ENCODE measurements at regions not wholly inside any gene's neighbourhood (a gene's known extent, or its start where the extent isn't known, plus 50 kb on each side); places are given as distances from the start of the nearest gene placed in this dataset.

DNA sequence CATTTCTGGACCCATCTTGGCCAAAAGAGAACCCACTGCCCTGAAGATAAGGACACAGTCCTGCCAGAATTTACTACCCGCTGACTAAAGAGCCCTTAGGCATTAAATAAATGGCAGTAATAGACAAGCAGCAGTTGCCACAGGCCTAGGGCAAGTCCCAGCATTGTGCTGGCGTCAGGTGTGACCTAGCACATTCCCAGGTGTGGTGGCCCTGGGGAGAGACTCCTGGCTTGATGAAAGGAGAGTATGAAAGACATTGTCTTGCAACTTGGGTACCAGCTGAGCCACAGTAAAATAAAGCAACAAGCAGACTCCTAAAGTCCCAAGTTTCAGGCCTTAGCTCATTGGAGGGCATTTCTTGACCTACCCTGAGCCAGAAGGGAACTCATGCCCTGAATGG, 715.7 kb upstream of the SORCS1 start:
- H3K4me3 ChIP-seq (ENCODE audit: low read length): no peak overlapping the region
- H3K27me3 ChIP-seq (ENCODE audit: insufficient read depth, low read length): no peaks in the 10 kb centered on the region
- no peak overlapping the region for H2AFZ ChIP-seq (ENCODE audit: low read depth, low read length)
- H3K9me3 ChIP-seq (ENCODE audit: low read length): no peaks in the 10 kb centered on the region
- no peaks in the 10 kb centered on the region for H3K36me3 ChIP-seq (ENCODE audit: insufficient read depth, low read length)
- H3K4me1 ChIP-seq (ENCODE audit: insufficient read depth, low read length): no peaks in the 10 kb centered on the region

GRCh38 chr10:107873007-107873406, 708.5 kb upstream of the SORCS1 start:
- H3K36me3 ChIP-seq (ENCODE audit: insufficient read depth, low read length): no peaks in the 10 kb centered on the region
- no peak overlapping the region for H3K4me3 ChIP-seq (ENCODE audit: low read length)
- no peaks in the 10 kb centered on the region for H3K27me3 ChIP-seq (ENCODE audit: insufficient read depth, low read length)
- H3K4me1 ChIP-seq (ENCODE audit: insufficient read depth, low read length): no peaks in the 10 kb centered on the region
- no peaks in the 10 kb centered on the region for H3K9me3 ChIP-seq (ENCODE audit: low read length)
- no peak overlapping the region for H2AFZ ChIP-seq (ENCODE audit: low read depth, low read length)

GRCh38 chr10:107865691-107866090, 701.2 kb upstream of the SORCS1 start:
- Histone ChIP-seq H3K4me1 (ENCODE audit: insufficient read depth, low read length) (no peaks in the 10 kb centered on the region), H3K36me3 (ENCODE audit: insufficient read depth, low read length) (no peaks in the 10 kb centered on the region), H2AFZ (ENCODE audit: low read depth, low read length) (no peak overlapping the region), H3K27me3 (ENCODE audit: insufficient read depth, low read length) (no peaks in the 10 kb centered on the region), H3K9me3 (ENCODE audit: low read length) (no peaks in the 10 kb centered on the region), H3K4me3 (ENCODE audit: low read length) (no peak overlapping the region)

DNA sequence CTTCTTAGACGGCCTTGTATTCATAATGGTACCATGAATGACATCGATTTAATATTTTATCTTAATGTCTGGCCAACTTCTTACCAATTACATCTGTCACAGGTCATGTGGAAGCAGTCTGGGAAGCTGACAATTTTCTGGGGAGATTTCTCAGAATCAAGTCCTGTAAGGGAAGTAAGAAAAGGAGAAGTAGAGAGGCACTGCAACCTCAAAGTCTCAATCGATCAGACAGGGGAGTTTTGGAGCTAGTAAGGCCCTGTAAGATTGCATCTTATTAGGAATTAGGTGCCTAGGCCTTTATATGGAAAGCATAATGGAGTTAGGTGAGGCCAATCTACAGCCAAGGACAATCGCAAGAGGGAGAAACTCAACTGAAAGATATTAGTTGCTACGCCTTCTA, 694.6 kb upstream of the SORCS1 start:
- no peaks in the 10 kb centered on the region for H3K9me3 ChIP-seq (ENCODE audit: low read length)
- no peaks in the 10 kb centered on the region for H3K4me1 ChIP-seq (ENCODE audit: insufficient read depth, low read length)
- no peaks in the 10 kb centered on the region for H3K27me3 ChIP-seq (ENCODE audit: insufficient read depth, low read length)
- H3K36me3 ChIP-seq (ENCODE audit: insufficient read depth, low read length): no peaks in the 10 kb centered on the region
- no peak overlapping the region for H2AFZ ChIP-seq (ENCODE audit: low read depth, low read length)
- H3K4me3 ChIP-seq (ENCODE audit: low read length): no peak overlapping the region

- no peaks in the 10 kb centered on the region for H3K27me3 ChIP-seq (ENCODE audit: insufficient read depth, low read length)
- no peak overlapping the region for H2AFZ ChIP-seq (ENCODE audit: low read depth, low read length)
- H3K9me3 ChIP-seq (ENCODE audit: low read length): no peaks in the 10 kb centered on the region
- no peak overlapping the region for H3K4me3 ChIP-seq (ENCODE audit: low read length)
- no peaks in the 10 kb centered on the region for H3K4me1 ChIP-seq (ENCODE audit: insufficient read depth, low read length)
- H3K36me3 ChIP-seq (ENCODE audit: insufficient read depth, low read length): no peaks in the 10 kb centered on the region
Observed at GRCh38 chr10:107856047-107856315, 691.5 kb upstream of the SORCS1 start.

DNA sequence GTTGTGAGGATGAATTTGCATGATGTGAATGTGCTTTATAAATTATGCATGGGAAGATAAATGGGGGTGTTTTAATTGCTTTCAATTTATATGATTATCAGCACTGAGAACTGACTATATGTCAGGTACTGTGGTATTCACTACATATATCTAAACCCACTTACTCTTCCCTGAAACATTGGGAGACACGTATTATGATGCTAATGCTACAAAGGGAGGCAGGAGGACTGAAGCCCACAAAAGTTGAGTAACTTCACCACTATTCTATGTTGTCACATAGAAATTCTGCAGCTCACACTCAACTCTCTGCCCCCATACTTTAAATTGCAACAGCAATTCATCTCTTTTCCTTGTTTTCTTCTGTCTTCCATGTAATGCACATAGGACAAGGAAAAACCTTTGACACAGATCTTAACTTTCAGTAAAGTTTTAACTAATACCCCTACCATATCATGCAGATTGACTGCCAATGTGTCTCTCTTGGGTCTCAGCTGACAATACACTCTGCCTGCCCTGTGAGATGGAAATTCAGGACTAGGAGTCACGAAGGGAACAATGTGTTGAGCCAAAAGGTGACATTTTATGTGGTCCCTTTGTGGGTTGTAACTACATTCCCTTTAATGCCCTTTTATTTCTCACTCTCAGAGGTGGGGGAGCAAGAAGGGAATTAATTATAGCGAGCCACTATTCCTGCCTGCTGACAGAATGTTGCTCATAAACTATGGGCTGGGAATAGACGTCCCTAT, 691.0 kb upstream of the SORCS1 start:
- no peaks in the 10 kb centered on the region for H3K36me3 ChIP-seq (ENCODE audit: insufficient read depth, low read length)
- H3K27me3 ChIP-seq (ENCODE audit: insufficient read depth, low read length): no peaks in the 10 kb centered on the region
- no peak overlapping the region for H3K4me3 ChIP-seq (ENCODE audit: low read length)
- H3K9me3 ChIP-seq (ENCODE audit: low read length): no peaks in the 10 kb centered on the region
- H3K4me1 ChIP-seq (ENCODE audit: insufficient read depth, low read length): no peaks in the 10 kb centered on the region
- no peak overlapping the region for H2AFZ ChIP-seq (ENCODE audit: low read depth, low read length)

DNA sequence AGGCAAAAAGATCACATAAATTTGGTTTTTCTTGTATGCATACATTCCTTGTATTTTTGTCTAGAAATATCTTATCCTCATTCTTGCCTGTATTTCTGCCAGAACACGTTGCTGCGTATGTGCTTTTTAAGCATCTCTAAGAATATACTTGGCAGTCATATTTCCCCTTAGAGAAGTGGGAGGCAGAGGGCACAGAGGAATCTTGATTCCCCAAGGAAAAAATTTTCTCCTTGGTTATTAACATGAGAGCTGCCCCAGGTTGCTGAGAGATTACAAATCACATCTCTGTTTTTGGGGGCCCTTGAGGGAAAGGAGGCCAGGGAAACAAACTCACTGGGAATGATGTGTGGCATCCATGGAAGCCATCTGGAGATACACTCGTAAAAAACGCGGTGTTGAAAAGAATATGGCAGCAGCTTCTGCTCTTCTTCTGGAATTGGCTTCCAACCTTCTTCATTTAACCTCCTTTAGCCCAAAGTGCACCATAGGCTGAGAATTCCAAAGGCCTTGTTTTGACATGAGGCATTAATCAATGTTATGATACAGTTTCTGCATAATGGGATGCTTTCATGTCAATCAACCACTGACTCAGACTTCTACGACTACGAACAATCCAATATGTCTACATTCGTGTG, 684.3 kb upstream of the SORCS1 start:
- Histone ChIP-seq H2AFZ (ENCODE audit: low read depth, low read length) (no peak overlapping the region), H3K4me1 (ENCODE audit: insufficient read depth, low read length) (no peaks in the 10 kb centered on the region), H3K27me3 (ENCODE audit: insufficient read depth, low read length) (no peaks in the 10 kb centered on the region), H3K4me3 (ENCODE audit: low read length) (no peak overlapping the region), H3K9me3 (ENCODE audit: low read length) (no peaks in the 10 kb centered on the region), H3K36me3 (ENCODE audit: insufficient read depth, low read length) (no peaks in the 10 kb centered on the region)

DNA sequence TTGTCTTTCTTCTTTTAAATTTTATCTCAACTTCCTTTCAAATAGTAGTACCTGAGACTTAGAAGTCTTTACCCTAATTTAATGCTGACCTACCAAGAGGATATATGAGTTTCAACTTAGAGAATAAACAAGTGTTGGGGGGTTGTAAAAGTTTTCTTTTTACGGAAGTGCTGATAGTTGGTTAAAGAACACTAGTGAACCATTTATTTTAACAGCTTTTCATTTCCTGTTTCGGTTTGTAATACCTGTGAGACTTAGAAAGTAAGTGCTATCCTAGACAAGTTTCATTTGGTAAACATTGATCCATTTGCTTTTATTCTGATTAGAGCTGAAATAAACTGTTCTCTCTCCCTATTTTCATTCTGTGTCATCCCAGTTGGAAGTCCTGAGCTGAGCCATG, 683.1 kb upstream of the SORCS1 start:
- no peaks in the 10 kb centered on the region for H3K36me3 ChIP-seq (ENCODE audit: insufficient read depth, low read length)
- no peaks in the 10 kb centered on the region for H3K27me3 ChIP-seq (ENCODE audit: insufficient read depth, low read length)
- no peak overlapping the region for H3K4me3 ChIP-seq (ENCODE audit: low read length)
- H3K4me1 ChIP-seq (ENCODE audit: insufficient read depth, low read length): no peaks in the 10 kb centered on the region
- H3K9me3 ChIP-seq (ENCODE audit: low read length): no peaks in the 10 kb centered on the region
- no peak overlapping the region for H2AFZ ChIP-seq (ENCODE audit: low read depth, low read length)

DNA sequence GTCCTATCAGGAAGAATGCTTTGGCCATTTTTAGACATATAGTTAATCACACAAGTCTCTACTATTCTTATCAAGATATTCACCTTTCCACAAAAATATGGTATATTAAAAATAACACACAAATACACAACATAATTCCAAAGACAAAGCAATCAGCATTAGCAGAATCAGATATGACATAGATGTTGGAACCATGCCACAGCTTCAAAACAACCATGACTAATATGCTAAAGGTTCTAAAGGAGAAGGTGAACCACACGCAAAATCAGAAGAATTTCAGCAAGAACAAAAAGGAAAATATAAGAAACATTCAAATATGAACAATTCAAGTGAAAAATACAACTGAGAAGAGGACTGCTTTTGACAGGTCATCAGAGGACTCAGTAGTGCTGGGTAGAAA, 670.2 kb upstream of the SORCS1 start:
- no peaks in the 10 kb centered on the region for H3K36me3 ChIP-seq (ENCODE audit: insufficient read depth, low read length)
- no peak overlapping the region for H2AFZ ChIP-seq (ENCODE audit: low read depth, low read length)
- H3K4me1 ChIP-seq (ENCODE audit: insufficient read depth, low read length): no peaks in the 10 kb centered on the region
- no peaks in the 10 kb centered on the region for H3K9me3 ChIP-seq (ENCODE audit: low read length)
- no peak overlapping the region for H3K4me3 ChIP-seq (ENCODE audit: low read length)
- no peaks in the 10 kb centered on the region for H3K27me3 ChIP-seq (ENCODE audit: insufficient read depth, low read length)

- Histone ChIP-seq H3K4me1 (ENCODE audit: insufficient read depth, low read length) (no peaks in the 10 kb centered on the region), H3K36me3 (ENCODE audit: insufficient read depth, low read length) (no peaks in the 10 kb centered on the region), H2AFZ (ENCODE audit: low read depth, low read length) (no peak overlapping the region), H3K4me3 (ENCODE audit: low read length) (no peak overlapping the region), H3K9me3 (ENCODE audit: low read length) (no peaks in the 10 kb centered on the region), H3K27me3 (ENCODE audit: insufficient read depth, low read length) (no peaks in the 10 kb centered on the region)
Observed at GRCh38 chr10:107831772-107832171, 667.3 kb upstream of the SORCS1 start.

GRCh38 chr10:107829161-107829560, 664.7 kb upstream of the SORCS1 start:
- no peaks in the 10 kb centered on the region for H3K9me3 ChIP-seq (ENCODE audit: low read length)
- no peak overlapping the region for H2AFZ ChIP-seq (ENCODE audit: low read depth, low read length)
- H3K4me3 ChIP-seq (ENCODE audit: low read length): no peak overlapping the region

GRCh38 chr10:107826171-107826570, 661.7 kb upstream of the SORCS1 start:
- no peaks in the 10 kb centered on the region for H3K9me3 ChIP-seq (ENCODE audit: low read length)
- no peaks in the 10 kb centered on the region for H3K4me1 ChIP-seq (ENCODE audit: insufficient read depth, low read length)
- H3K4me3 ChIP-seq (ENCODE audit: low read length): no peak overlapping the region
- no peak overlapping the region for H2AFZ ChIP-seq (ENCODE audit: low read depth, low read length)
- H3K36me3 ChIP-seq (ENCODE audit: insufficient read depth, low read length): no peaks in the 10 kb centered on the region
- H3K27me3 ChIP-seq (ENCODE audit: insufficient read depth, low read length): no peaks in the 10 kb centered on the region

More at GRCh38 chr10:107829161-107829560, 664.7 kb upstream of the SORCS1 start:
- Histone ChIP-seq H3K27me3 (ENCODE audit: insufficient read depth, low read length) (no peaks in the 10 kb centered on the region), H3K4me1 (ENCODE audit: insufficient read depth, low read length) (no peaks in the 10 kb centered on the region), H3K36me3 (ENCODE audit: insufficient read depth, low read length) (no peaks in the 10 kb centered on the region)

GRCh38 chr10:107814865-107815487, 650.5 kb upstream of the SORCS1 start:
- H3K4me1 ChIP-seq (ENCODE audit: insufficient read depth, low read length): no peaks in the 10 kb centered on the region
- H3K36me3 ChIP-seq (ENCODE audit: insufficient read depth, low read length): no peaks in the 10 kb centered on the region
- H3K4me3 ChIP-seq (ENCODE audit: low read length): no peak overlapping the region
- H3K9me3 ChIP-seq (ENCODE audit: low read length): no peaks in the 10 kb centered on the region
- H2AFZ ChIP-seq (ENCODE audit: low read depth, low read length): no peak overlapping the region
- H3K27me3 ChIP-seq (ENCODE audit: insufficient read depth, low read length): no peaks in the 10 kb centered on the region
